HS-5 (cell line): ENCODE measurements at regions not wholly inside any gene's neighbourhood (a gene's known extent, or its start where the extent isn't known, plus 50 kb on each side); places are given as distances from the start of the nearest gene placed in this dataset.
"Not testable (repeated sequence)": the region's sequence is repeated elsewhere in the genome, so short reads cannot be mapped to it uniquely, and the experiment has no call there.

Source experiments
- DNase-seq: peaks from one replicate; pipeline ENCODE4 v3.0.0-alpha.2; 2012; ENCODE audit warnings: low read depth

DNA sequence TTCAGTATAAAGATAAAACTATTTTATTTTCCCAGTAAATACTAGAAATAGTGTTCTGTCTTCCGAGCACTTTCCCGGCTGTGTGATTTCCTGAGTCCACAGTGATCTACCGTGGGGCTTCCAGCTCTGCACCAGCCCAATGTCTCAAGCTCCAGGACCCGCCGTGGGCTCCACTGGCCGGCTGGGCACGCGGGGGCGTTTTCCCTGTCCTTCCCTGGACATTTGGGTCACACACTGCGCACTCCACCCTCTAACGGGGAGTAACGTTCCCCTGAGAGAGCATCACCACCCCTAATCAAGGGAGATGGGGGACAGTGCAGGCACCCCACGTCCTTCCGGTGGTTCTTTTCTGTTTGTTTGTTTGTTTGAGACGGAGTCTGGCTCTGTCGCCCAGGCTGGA lies 844.6 kb upstream of the FRG1 start:
- no peak for DNase-seq

DNA sequence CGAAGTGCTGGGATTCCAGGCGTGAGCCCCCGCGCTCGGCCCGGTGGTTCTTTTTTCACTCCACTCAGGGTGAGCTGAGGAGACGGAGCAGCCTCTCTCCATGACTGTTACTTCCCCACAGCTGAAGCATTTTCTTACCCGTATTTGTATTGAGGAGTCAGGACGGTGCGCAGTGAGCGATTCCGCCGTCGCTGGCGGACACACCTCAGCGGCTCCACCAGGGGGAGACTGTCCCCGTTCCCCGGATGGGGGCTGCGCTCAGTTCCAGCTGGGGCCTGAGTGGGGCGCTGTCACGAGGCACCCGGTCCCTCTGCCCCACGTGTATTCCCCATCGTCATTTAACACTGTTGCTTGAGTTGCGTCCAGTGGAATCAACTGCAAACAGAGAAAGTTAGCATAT lies 844.0 kb upstream of the FRG1 start:
- DNase-seq, result no peak

- DNase-seq, result no peak
These were observed 841.6 kb upstream of the FRG1 start for GRCh38 chr4:189098932-189099696.

DNA sequence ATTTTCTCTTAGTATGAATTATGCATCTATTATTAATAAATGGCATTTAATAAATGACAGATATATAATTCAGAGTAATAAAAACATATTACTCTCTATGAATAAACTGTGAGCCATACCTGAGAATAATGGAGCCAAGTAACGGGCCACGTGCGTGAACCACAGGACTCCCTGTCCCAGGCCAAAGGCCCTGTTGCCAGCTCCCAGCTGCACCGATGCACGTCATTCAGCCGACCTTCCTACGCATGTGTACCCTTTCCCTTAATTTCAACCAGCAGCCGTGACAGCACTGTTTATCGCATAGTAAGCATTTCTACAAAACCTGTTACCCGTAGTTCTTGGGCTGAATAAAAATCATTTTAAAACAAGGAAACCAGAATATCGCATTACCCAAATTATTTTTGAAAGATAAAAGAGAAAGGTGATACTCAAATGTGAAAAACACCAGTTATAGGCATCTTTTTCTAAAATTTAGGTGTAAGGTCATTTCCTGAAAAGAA lies 827.2 kb upstream of the FRG1 start:
- DNase-seq, result no peak

DNA sequence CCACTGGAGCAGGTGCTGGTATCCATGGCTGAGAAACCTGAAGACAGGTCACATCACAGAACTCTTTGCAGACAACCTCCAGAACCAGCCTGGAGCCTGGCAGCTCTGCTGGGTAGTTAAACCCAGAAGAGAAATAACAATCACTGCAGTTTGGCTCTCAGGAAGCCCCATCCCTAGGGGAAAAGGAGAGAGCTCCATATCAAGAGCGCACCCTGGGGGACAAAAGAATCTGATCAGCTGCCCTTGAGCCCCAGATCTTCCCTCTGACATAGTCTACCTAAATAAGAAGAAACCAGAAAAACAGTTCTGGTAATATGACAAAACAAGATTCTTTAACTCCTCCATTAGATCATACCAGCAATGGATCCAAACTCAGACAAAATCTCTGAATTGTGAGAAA lies 823.2 kb upstream of the FRG1 start:
- no peak for DNase-seq

DNA sequence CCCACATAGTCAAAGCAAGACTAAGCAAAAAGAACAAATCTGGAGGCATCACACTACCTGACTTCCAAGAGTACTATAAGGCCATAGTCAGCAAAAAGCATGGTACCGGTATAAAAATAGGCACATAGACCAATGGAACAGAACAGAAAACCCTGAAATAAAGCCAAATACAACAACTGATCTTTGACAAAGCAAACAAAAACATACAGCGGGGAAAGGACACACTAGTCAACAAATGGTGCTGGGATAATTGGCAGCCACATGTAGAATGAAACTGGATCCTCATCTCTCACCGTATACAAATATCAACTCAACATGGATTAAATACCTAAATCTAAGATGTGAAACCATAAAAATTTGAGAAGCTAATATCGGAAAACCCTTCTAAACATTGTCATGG lies 819.3 kb upstream of the FRG1 start:
- no peak for DNase-seq

GRCh38 chr4:189124149-189124758 lies 816.4 kb upstream of the FRG1 start:
- no peak for DNase-seq

GRCh38 chr4:189124791-189125190 lies 815.9 kb upstream of the FRG1 start:
- no peak for DNase-seq

DNA sequence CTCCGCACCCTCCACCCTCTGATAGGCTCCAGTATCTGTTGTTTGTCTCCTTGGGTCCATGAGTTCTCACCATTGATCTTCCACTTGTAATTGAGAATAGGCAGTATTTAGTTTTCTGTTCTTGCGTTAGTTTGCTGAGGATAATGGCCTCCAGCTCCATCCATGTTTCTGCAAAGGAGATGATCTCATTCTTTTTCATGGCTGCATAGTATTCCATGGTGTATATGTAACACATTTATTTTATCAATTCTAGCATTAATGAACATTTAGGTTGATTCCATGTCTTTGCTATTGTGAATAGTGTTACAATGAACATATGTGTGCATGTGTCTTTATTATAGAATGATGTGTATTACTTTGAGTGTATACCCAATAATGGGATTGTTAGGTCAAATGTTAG lies 814.6 kb upstream of the FRG1 start:
- DNase-seq, result no peak

- DNase-seq, result no peak
These were observed 812.3 kb upstream of the FRG1 start for GRCh38 chr4:189128341-189128740.

- no peak for DNase-seq
These were observed 811.5 kb upstream of the FRG1 start for GRCh38 chr4:189129044-189129694.

GRCh38 chr4:189131118-189131517 lies 809.6 kb upstream of the FRG1 start:
- DNase-seq, result no peak

- DNase-seq, result no peak
These were observed 804.2 kb upstream of the FRG1 start for GRCh38 chr4:189136462-189136861.

DNA sequence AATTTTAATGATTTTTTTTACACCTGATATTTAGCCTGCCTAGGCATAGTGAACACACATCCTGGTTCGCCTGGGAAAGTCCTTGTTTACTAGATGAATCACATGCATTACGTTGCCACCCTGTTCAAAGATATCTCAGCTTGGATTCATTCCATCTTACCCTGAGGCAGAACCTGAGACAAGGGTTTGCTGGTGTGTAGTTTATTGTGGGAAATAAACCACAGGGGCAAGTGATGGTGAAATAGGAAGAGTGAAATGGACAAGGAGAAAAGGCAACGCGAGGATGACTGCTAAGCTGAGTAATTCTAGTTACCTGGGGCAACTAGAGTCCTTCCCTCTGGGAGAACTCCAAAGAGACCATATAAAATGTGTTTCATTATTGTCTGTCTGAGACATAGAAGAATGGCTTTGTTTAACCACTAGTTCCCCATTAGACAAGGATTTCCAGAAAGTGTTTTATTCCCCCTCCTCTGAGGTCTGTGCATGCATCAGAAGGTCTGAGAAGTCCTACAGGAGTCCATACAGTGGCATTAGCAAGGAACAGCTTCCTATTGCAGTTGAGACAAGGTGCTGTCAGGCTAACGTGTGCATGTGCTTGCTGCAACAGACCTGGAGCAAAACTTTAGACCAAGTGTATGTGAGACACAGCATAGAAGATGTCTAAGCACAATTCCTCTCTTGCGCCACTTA lies 797.3 kb upstream of the FRG1 start:
- DNase-seq, result peak; percentile 33

DNA sequence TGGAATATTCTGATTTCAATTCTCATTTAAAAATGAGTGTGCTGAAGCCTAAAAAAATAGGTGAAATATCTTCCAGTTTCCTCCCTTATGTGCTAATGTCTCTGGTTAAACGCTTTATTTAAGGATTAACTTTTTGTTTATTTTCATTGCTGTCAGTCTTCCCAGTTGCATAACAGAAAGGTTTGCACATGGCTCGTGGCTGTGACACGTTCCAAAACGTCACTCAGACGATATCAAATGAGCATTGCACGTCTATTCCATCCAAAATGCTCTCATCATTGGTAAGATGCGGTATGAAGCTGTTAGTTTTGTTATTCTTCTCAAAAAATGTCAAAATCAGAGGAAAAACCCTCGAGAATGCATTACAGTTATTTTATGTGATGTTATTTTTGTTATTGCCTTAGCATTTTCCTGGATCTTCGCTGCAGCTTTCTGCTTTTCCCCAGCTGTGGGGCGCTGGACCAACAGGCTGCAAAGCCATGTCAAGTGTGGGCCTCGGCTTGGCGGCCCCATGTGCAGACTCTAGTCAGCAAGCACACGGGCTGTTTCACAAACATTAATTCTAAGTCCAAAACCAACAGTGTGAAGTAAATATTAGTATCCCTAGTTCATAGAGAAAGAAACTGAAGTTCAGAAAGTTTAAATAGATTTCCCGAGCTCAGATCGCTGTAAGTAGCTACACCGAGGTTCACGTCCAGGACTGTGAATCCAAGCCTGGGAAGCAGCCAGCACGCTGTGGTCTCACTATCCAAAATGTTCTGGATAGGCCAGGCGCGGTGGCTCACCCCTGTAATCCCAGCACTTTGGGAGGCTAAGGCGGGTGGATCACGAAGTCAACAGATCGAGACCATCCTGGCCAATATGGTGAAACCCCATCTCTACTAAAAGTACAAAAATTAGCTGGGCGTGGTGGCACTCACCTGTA lies 793.4 kb upstream of the FRG1 start:
- DNase-seq, result no peak

GRCh38 chr4:189155083-189155482 lies 785.6 kb upstream of the FRG1 start:
- DNase-seq, result not testable (repeated sequence)

DNA sequence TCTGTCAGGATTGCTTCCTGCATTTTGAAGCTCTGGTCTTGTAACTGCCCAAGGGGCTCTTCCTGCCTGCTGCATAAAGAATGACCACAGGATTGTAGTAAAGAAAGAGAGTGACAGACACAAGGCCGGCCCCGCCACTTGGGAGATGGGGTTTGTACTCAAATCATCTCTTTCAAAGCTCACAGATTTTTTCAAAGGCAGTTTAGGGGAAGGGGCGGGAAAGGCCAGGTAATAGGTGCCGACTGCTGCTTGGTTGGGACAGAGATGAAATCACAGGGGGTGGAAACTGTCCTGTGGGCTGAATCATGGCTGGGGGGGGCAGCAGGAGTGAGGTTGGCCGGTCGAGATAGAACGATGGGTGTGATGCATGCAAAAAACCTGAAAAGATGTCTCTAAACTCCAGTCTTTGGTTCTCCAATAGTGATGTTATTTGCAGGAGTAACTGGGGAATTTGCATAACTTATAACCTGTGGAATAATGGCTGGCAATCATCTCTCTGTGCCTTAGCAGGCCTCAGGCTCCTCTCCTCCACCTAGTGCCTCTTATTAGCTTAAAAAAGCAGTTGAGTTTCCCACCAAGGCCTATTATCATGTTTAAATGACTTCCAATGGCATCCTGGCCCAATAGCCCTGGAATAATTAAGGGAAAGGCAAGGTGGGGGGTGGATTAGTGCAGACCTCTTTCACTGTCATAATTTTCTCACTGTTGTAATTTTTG lies 778.4 kb upstream of the FRG1 start:
- DNase-seq, result no peak

GRCh38 chr4:189162888-189163287 lies 777.8 kb upstream of the FRG1 start:
- DNase-seq, result no peak

DNA sequence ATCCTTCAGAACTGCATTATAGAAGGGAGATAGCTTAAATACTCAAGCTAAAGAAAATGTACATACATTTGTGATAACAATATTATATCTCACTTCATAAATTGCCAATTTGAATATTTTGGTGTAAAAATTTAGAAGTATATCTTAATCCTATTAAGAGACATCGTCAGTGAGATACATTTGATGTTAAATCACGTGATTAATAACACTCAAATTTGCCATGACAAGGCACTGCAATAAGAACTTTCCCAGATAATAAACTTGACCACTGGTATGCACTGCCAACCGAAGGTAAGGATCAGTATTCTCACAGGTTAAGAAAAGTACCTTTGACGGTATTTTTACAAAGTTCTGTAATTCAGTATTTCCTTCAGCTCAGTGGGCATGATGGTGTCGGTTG lies 764.7 kb upstream of the FRG1 start:
- DNase-seq, result no peak

DNA sequence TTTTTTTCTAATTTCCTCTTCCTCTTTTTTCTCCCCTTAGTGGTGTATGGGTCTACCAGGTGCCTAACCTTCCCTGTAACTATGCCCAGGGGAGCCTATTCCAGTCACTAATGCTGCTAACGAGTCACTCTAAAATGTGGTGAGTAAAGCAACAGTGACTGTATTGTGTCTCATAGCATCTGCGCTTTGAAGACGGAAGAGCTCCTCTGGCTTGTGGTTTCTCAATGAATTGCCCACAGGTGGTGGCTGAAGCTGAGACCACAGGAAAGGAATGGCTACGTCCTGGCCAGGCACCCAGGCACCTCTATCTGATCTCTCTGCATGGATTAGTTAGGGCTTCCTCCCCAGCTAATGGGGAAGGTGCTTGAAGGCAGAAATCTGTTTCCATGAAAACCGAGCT lies 763.5 kb upstream of the FRG1 start:
- DNase-seq, result peak; percentile 3
